SK-N-MC (cell line): ENCODE measurements at regions not wholly inside any gene's neighbourhood (a gene's known extent, or its start where the extent isn't known, plus 50 kb on each side); places are given as distances from the start of the nearest gene placed in this dataset.

ENCODE experiments used
- EZH2 ChIP-seq: fragments of 200-600 bp; sonication (generic); IDR thresholded peaks from one replicate; pipeline ENCODE4 v1.6.1; 2017; ENCODE audit warnings: antibody characterized with exemption
- FOXP2 ChIP-seq: optimal IDR thresholded peaks from 2 replicates; pipeline ENCODE3; 2011; ENCODE audit warnings: mild to moderate bottlenecking, moderate library complexity; ENCODE audit not compliant: insufficient read depth; ENCODE audit errors: extremely low read length, control extremely low read depth
- POLR2AphosphoS5 ChIP-seq: IDR thresholded peaks from 2 replicates; pipeline ENCODE4 v1.6.1; 2012; ENCODE audit warnings: mild to moderate bottlenecking, low read depth, low read length, borderline replicate concordance

- TF ChIP-seq EZH2 (no peak), POLR2AphosphoS5 (no peak), FOXP2 (no peak)
These were observed 1659.8 kb upstream of the CELF4 start for GRCh38 chr18:39225373-39225772.
